MCF 10A (cell line): ENCODE measurements at regions not wholly inside any gene's neighbourhood (a gene's known extent, or its start where the extent isn't known, plus 50 kb on each side); places are given as distances from the start of the nearest gene placed in this dataset.
A peak's percentile ranks its signal among the peaks of the same experiment; 100 is the strongest.

Experiments
- BruUV-seq: library from RNA; stranded (reverse); fragments of 400-500 nt; replicated peaks from 2 replicates; lab custom pipeline; 2021; lab: Mats Ljungman, UMichigan
- CTCF ChIA-PET: fragments of 300-600 bp; sonication (Branson Sonifier 250); formaldehyde crosslinking; extraction: SDS; loops from one replicate; lab custom pipeline; 2021; ENCODE audit warnings: antibody characterized with exemption, inconsistent platforms; lab: Yijun Ruan, JAX
- POLR2A ChIA-PET: fragments of 300-600, 350-650 bp; sonication (Branson Sonifier 250); formaldehyde crosslinking; extraction: SDS; loops from one replicate; lab custom pipeline; 2020; ENCODE audit warnings: antibody characterized with exemption, inconsistent platforms; lab: Yijun Ruan, JAX
- DNase-seq: peaks from one replicate; pipeline ENCODE4 v3.0.0-alpha.2; 2018; ENCODE audit not compliant: unreplicated experiment
- H3K27ac Mint-ChIP-seq: one replicate; pipeline ENCODE4 v1.8.0; 2022; ENCODE audit warnings: mild to moderate bottlenecking, low read depth, mixed read lengths; ENCODE audit not compliant: unreplicated experiment
- H3K27me3 Mint-ChIP-seq: one replicate; pipeline ENCODE4 v1.8.0; 2022; ENCODE audit warnings: mixed read lengths; ENCODE audit not compliant: insufficient read depth, unreplicated experiment
- H3K36me3 Mint-ChIP-seq: one replicate; pipeline ENCODE4 v1.8.0; 2022; ENCODE audit warnings: mild to moderate bottlenecking, moderate library complexity, mixed read lengths; ENCODE audit not compliant: insufficient read depth, unreplicated experiment
- H3K4me1 Mint-ChIP-seq: one replicate; pipeline ENCODE4 v1.8.0; 2022; ENCODE audit warnings: mixed read lengths; ENCODE audit not compliant: insufficient read depth, unreplicated experiment
- H3K4me3 Mint-ChIP-seq: one replicate; pipeline ENCODE4 v1.8.0; 2022; ENCODE audit warnings: mild to moderate bottlenecking, moderate library complexity, mixed read lengths; ENCODE audit not compliant: unreplicated experiment
- H3K9me3 Mint-ChIP-seq: one replicate; pipeline ENCODE4 v1.8.0; 2022; ENCODE audit warnings: mixed read lengths; ENCODE audit not compliant: unreplicated experiment
- intact Hi-C: fragments of 100-400 bp; cut with micrococcal nuclease; formaldehyde crosslinking; loops from 2 replicates; pipeline ENCODE4 v1.14.1; 2022
- TF ChIP-seq, protein P1 (sequence below): fragments of 200-600 bp; IDR thresholded peaks from one replicate; pipeline ENCODE4 v1.8.0; 2022; ENCODE audit warnings: antibody characterized with exemption, mild to moderate bottlenecking; ENCODE audit not compliant: unreplicated experiment

DNA sequence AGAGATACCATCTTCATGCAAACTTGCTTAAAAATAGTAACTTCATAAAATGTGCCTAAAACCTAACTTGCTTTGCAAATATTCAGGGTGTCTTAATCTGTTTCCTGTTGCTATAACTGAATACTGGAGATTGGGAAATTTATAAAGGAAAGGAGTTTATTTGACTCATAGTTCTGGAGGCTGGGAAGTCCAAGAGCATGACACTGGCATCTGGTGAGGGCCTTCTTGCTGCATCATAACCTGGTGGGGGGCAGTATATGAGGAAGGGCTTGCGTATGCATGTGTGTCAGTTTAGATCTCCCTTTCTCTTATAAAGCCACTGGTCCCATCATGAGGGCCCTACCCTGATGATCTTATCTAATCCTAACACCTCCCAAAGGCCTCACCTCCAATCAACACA is 166.5 kb downstream of the LPIN1 start:
- Mint-ChIP-seq H3K4me1 (peaks cover 25% of the 10 kb centered on the region), H3K27ac (no peak overlapping the region), H3K36me3 (no peaks in the 10 kb centered on the region), H3K4me3 (no peak overlapping the region), H3K27me3 (no peaks in the 10 kb centered on the region), H3K9me3 (no peaks in the 10 kb centered on the region)
- ChIA-PET POLR2A (no interaction called here), CTCF (no interaction called here)
- no peak for DNase-seq
- intact Hi-C loops = no loop called here
- BruUV-seq = no TSS peak
- TF ChIP-seq, protein P1, sequence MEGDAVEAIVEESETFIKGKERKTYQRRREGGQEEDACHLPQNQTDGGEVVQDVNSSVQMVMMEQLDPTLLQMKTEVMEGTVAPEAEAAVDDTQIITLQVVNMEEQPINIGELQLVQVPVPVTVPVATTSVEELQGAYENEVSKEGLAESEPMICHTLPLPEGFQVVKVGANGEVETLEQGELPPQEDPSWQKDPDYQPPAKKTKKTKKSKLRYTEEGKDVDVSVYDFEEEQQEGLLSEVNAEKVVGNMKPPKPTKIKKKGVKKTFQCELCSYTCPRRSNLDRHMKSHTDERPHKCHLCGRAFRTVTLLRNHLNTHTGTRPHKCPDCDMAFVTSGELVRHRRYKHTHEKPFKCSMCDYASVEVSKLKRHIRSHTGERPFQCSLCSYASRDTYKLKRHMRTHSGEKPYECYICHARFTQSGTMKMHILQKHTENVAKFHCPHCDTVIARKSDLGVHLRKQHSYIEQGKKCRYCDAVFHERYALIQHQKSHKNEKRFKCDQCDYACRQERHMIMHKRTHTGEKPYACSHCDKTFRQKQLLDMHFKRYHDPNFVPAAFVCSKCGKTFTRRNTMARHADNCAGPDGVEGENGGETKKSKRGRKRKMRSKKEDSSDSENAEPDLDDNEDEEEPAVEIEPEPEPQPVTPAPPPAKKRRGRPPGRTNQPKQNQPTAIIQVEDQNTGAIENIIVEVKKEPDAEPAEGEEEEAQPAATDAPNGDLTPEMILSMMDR = no peak

DNA sequence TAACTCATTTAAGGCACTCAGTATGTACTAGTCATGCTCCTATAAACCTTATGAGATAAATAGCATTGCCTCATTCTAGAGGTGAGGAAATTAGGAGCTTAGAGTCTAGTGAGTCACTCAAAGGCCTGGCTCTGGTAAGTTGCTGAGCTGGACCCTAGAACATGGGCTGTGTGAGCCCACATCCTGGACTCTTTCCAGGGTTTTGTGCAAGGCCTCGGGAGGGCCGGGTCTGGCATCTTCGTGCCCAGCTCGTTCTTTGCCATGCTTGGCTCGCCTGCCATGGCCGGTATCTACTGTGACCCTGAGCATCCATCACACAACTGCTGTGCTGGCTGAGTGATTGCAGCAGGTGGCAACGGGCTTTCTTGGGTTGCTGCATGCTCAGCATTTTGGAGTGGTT is 168.0 kb downstream of the LPIN1 start:
- H3K4me3 Mint-ChIP-seq = no peak overlapping the region
- no peaks in the 10 kb centered on the region for H3K36me3 Mint-ChIP-seq
- peak; percentile 99 for DNase-seq
- intact Hi-C loops = no loop called here
- peak overlapping the region; percentile 84 for H3K27ac Mint-ChIP-seq
- H3K9me3 Mint-ChIP-seq = no peaks in the 10 kb centered on the region
- BruUV-seq = no TSS peak
- CTCF ChIA-PET = interaction anchor here (0.6 to 2.8 kb wide), 8 partner anchors 10 to 1092 kb away, joined by 3 to 11 read pairs (median 4); no protein-coding TSS in a partner anchor
- no peaks in the 10 kb centered on the region for H3K27me3 Mint-ChIP-seq
- TF ChIP-seq, protein P1 = no peak
- H3K4me1 Mint-ChIP-seq = peaks cover 25% of the 10 kb centered on the region
- POLR2A ChIA-PET = interaction anchor here (0.6 to 2.7 kb wide), 18 partner anchors 9 to 802 kb away, joined by 3 to 14 read pairs (median 4); partner anchors contain the start of gene TRIB2

DNA sequence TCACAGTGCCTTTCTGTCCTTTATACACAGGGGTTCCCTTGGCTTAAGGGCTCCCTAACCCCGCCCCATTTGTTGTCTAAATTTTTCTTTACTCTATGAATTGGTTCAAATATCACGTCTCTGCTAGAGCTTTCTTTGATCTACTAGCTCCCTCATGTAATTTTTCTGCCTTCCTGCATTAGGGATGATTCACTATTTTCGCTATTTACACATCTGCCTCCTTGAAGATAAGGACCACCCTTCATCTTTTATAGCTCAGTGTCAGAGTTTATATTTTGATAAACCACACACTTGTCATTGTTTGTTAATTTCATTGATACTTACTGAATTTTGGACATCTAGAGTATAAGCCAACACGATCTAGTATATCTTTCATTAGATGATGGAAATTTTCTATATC is 169.2 kb downstream of the LPIN1 start:
- intact Hi-C loops = no loop called here
- CTCF ChIA-PET = interaction anchor here (1.2 to 2.8 kb wide), 4 partner anchors 9 to 1091 kb away, joined by 4 to 11 read pairs (median 8); no protein-coding TSS in a partner anchor
- no peaks in the 10 kb centered on the region for H3K9me3 Mint-ChIP-seq
- POLR2A ChIA-PET = interaction anchor here (0.6 to 2.7 kb wide), 3 partner anchors 11 to 51 kb away, joined by 3 to 14 read pairs (median 4); no protein-coding TSS in a partner anchor
- H3K4me1 Mint-ChIP-seq = peaks cover 25% of the 10 kb centered on the region
- no peaks in the 10 kb centered on the region for H3K36me3 Mint-ChIP-seq
- no peak overlapping the region for H3K4me3 Mint-ChIP-seq
- DNase-seq = no peak
- peak overlapping the region; percentile 75 for H3K27ac Mint-ChIP-seq
- BruUV-seq = no TSS peak
- TF ChIP-seq, protein P1 = no peak
- H3K27me3 Mint-ChIP-seq = no peaks in the 10 kb centered on the region

DNA sequence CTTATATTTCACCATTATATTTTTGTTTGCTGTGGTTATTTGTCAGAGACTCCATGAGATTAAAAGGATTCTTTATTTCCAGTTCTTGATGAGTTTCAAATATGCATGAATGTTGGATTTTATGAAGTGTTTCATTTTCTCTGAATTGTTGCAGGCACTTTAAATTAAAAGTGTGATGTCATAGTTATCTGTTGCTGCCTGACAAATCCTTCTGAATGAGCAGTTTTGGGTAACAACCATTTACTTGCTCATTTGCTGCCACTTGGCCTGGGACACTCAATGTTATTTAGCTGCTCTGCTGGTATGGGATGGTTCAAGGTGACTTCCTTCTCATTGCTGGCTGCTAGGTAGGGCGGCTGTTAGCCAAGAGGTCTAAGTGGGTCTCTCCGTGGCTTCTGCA is 173.5 kb downstream of the LPIN1 start:
- TF ChIP-seq, protein P1 = no peak
- BruUV-seq = no TSS peak
- Mint-ChIP-seq H3K4me1 (peaks cover 14% of the 10 kb centered on the region), H3K27me3 (no peaks in the 10 kb centered on the region), H3K4me3 (no peak overlapping the region), H3K36me3 (no peaks in the 10 kb centered on the region), H3K27ac (no peak overlapping the region), H3K9me3 (no peaks in the 10 kb centered on the region)
- no peak for DNase-seq
- CTCF ChIA-PET = no interaction called here
- intact Hi-C loops = no loop called here
- POLR2A ChIA-PET = no interaction called here
